DND-41 (cell line): ENCODE measurements at regions not wholly inside any gene's neighbourhood (a gene's known extent, or its start where the extent isn't known, plus 50 kb on each side); places are given as distances from the start of the nearest gene placed in this dataset.

Experiments
- CTCF ChIP-seq: IDR thresholded peaks from 2 replicates; pipeline ENCODE4 v1.5.1; 2012; ENCODE audit warnings: borderline replicate concordance, low read length, moderate library complexity, mild to moderate bottlenecking; ENCODE audit not compliant: poor library complexity, severe bottlenecking; ENCODE audit errors: extremely low read depth
- EZH2 ChIP-seq: IDR thresholded peaks from 3 replicates; pipeline ENCODE4 v1.6.1; 2012; ENCODE audit warnings: borderline replicate concordance, low read depth, mild to moderate bottlenecking, moderate library complexity, low read length, inconsistent platforms; ENCODE audit not compliant: severe bottlenecking

- TF ChIP-seq CTCF (no peak), EZH2 (no peak)
Observed at GRCh38 chr1:82366689-82367088, 566.0 kb downstream of the ADGRL2 start.
